HepG2 (cell line): ENCODE measurements at regions not wholly inside any gene's neighbourhood (a gene's known extent, or its start where the extent isn't known, plus 50 kb on each side); places are given as distances from the start of the nearest gene placed in this dataset.

Experiments used
- ATAC-seq: fragments of 200-7000 bp; cut with Tn5 transposase; 3 replicates; pipeline ENCODE4 v1.9.1; 2020; ENCODE audit warnings: mild to moderate bottlenecking, moderate library complexity
- BruUV-seq: library from RNA; stranded (reverse); fragments of 400-500 nt; replicated peaks from 2 replicates; lab custom pipeline; 2021; lab: Mats Ljungman, UMichigan
- CTCF ChIA-PET: fragments of 300-600 bp; formaldehyde crosslinking; extraction: SDS; loops from one replicate; lab custom pipeline; 2021; ENCODE audit warnings: low total read pairs, inconsistent platforms, low intra/inter-chr PET ratio; lab: Yijun Ruan, JAX
- POLR2A ChIA-PET: fragments of 350-600 bp; sonication (Branson Sonifier 250); formaldehyde crosslinking; loops from one replicate; lab custom pipeline; 2020; ENCODE audit warnings: antibody characterized with exemption, inconsistent platforms; lab: Yijun Ruan, JAX
- DNase-seq: peaks from one replicate; pipeline ENCODE4 v3.0.0-alpha.2; 2015; ENCODE audit warnings: low spot score
- FAIRE-seq: peaks from 3 replicates; lab custom pipeline; 2011; peaks lifted over from hg19 to GRCh38; lab: Jason Lieb, UNC
- H2AFZ ChIP-seq: one replicate; pipeline ENCODE4 v1.6.1; 2011; ENCODE audit warnings: low read length, inconsistent platforms
- H3K27ac ChIP-seq: fragments of 300-600 bp; 3 replicates; pipeline ENCODE4 v1.8.0; 2011; ENCODE audit warnings: mixed run types, mild to moderate bottlenecking, mixed read lengths, low read length, inconsistent platforms; ENCODE audit not compliant: insufficient read depth; ENCODE audit errors: extremely low read length
- H3K27me3 ChIP-seq, 2 experiments: fragments of 200-600 bp in 1 of 2; 2 replicates in 1 of 2; 3 replicates in 1 of 2; pipeline versions ENCODE4 v1.6.0 to v1.8.0; 2011; ENCODE audit warnings: low read length in 2 of 2, mild to moderate bottlenecking in 2 of 2, moderate library complexity in 2 of 2, inconsistent platforms in 1 of 2; ENCODE audit not compliant: insufficient read depth in 2 of 2, control insufficient read depth in 1 of 2
- H3K36me3 ChIP-seq, 2 experiments: fragments of 200-600 bp in 1 of 2; replicated peaks in 1 of 2; 2 replicates in 1 of 2; 3 replicates in 1 of 2; pipeline versions ENCODE4 v1.5.1 to v1.8.0; 2011; ENCODE audit warnings: low read length in 2 of 2, inconsistent platforms in 1 of 2; ENCODE audit not compliant: insufficient read depth in 2 of 2, control insufficient read depth in 1 of 2
- H3K4me1 ChIP-seq: 2 replicates; pipeline ENCODE4 v1.5.1; 2012; ENCODE audit warnings: low read length, inconsistent platforms; ENCODE audit not compliant: insufficient read depth
- H3K4me2 ChIP-seq: 2 replicates; pipeline ENCODE4 v1.6.0; 2011; ENCODE audit warnings: low read depth, low read length, inconsistent platforms
- H3K4me3 ChIP-seq, 3 experiments: fragments of 200-600 bp in 1 of 3; sonication (generic), shearing (Covaris generic) in 1 of 3; replicated peaks in 1 of 3; 2 replicates each; pipeline ENCODE4 v1.5.1; 2011 to 2016; ENCODE audit warnings: low read length in 3 of 3, inconsistent platforms in 2 of 3, low read depth in 2 of 3, mild to moderate bottlenecking in 2 of 3, control low read depth in 1 of 3, mixed read lengths in 1 of 3; ENCODE audit not compliant: insufficient read depth in 1 of 3
- H3K79me2 ChIP-seq: one replicate; pipeline ENCODE4 v1.6.1; 2011; ENCODE audit warnings: low read length, inconsistent platforms; ENCODE audit not compliant: insufficient read depth
- H3K9ac ChIP-seq: 2 replicates; pipeline ENCODE4 v1.6.0; 2011; ENCODE audit warnings: mild to moderate bottlenecking, low read depth, low read length, inconsistent platforms; ENCODE audit not compliant: insufficient read depth
- H3K9me3 ChIP-seq: 2 replicates; pipeline ENCODE4 v1.5.1; 2012; ENCODE audit warnings: mild to moderate bottlenecking, low read length
- H4K20me1 ChIP-seq: 2 replicates; pipeline ENCODE4 v1.6.0; 2011; ENCODE audit warnings: inconsistent platforms, mild to moderate bottlenecking, low read length, moderate library complexity; ENCODE audit not compliant: insufficient read depth
- CEBPG ChIP-seq: IDR thresholded peaks from 2 replicates; pipeline ENCODE4 v1.6.1; 2016
- ESRRA ChIP-seq: sonication (generic); formaldehyde crosslinking; IDR thresholded peaks from 2 replicates; pipeline ENCODE4 v1.5.1; 2020; ENCODE audit warnings: mild to moderate bottlenecking, low read depth, missing genetic modification reagents
- FLYWCH1 ChIP-seq: sonication (generic); formaldehyde crosslinking; IDR thresholded peaks from 2 replicates; pipeline ENCODE4 v1.8.1; 2023; ENCODE audit warnings: mild to moderate bottlenecking, missing genetic modification reagents
- IKZF4 ChIP-seq: sonication (generic); formaldehyde crosslinking; IDR thresholded peaks from 2 replicates; pipeline ENCODE4 v1.5.1; 2020; ENCODE audit warnings: borderline replicate concordance, mild to moderate bottlenecking, low read depth, missing genetic modification reagents; ENCODE audit errors: not compliant biosample characterization
- JUN ChIP-seq: sonication (generic); formaldehyde crosslinking; IDR thresholded peaks from 2 replicates; pipeline ENCODE4 v1.4.0; 2020; ENCODE audit warnings: mild to moderate bottlenecking, missing genetic modification reagents
- KAT8 ChIP-seq: IDR thresholded peaks from 2 replicates; pipeline ENCODE4 v1.6.1; 2016; ENCODE audit warnings: missing genetic modification reagents, missing compliant biosample characterization
- KDM3A ChIP-seq: IDR thresholded peaks from 2 replicates; pipeline ENCODE4 v1.6.1; 2018; ENCODE audit warnings: low read depth, missing compliant biosample characterization
- PCBP1 ChIP-seq: fragments of 200-400 bp; formaldehyde crosslinking; IDR thresholded peaks from 2 replicates; pipeline ENCODE4 v1.6.1; 2017; ENCODE audit warnings: mild to moderate bottlenecking, low read depth, low read length, borderline replicate concordance
- ZC3H4 ChIP-seq: sonication (generic); formaldehyde crosslinking; IDR thresholded peaks from 2 replicates; pipeline ENCODE4 v1.4.0; 2020; ENCODE audit warnings: missing genetic modification reagents, borderline replicate concordance
- ZKSCAN5 ChIP-seq: sonication (generic); formaldehyde crosslinking; IDR thresholded peaks from 2 replicates; pipeline ENCODE4 v1.5.1; 2020; ENCODE audit warnings: mild to moderate bottlenecking, missing genetic modification reagents
- ZNF383 ChIP-seq: sonication (generic); formaldehyde crosslinking; IDR thresholded peaks from 2 replicates; pipeline ENCODE4 v1.4.0; 2020; ENCODE audit warnings: missing genetic modification reagents, mild to moderate bottlenecking, borderline replicate concordance
- ZNF562 ChIP-seq: sonication (generic); formaldehyde crosslinking; IDR thresholded peaks from 2 replicates; pipeline ENCODE4 v1.8.0; 2022; ENCODE audit warnings: missing genetic modification reagents, borderline replicate concordance
- ZNF761 ChIP-seq: sonication (generic); formaldehyde crosslinking; conservative IDR thresholded peaks from 2 replicates; pipeline ENCODE4 v1.4.0; 2020; ENCODE audit warnings: mild to moderate bottlenecking, missing genetic modification reagents
- WGBS: methylation state at CpG from one replicate; pipeline ENCODE4 v1.1.6; 2017; ENCODE audit warnings: low lambda C conversion rate; 5-methylcytosine and 5-hydroxymethylcytosine counted together
- in situ Hi-C: cut with HindIII; loops from 2 replicates; pipeline ENCODE4 v1.10.0; 2017; ENCODE audit warnings: low pct_unique_long_range_greater_than_20kb; ENCODE audit not compliant: extremely low pct_ligation_motif_present
- intact Hi-C: fragments of 100-400 bp; cut with micrococcal nuclease; formaldehyde crosslinking; loops from one replicate; pipeline ENCODE4 v1.10.0; 2022; ENCODE audit not compliant: unreplicated experiment
- TF ChIP-seq, protein P1 (sequence below): IDR thresholded peaks from 2 replicates; pipeline ENCODE4 v1.6.1; 2016; ENCODE audit warnings: control low read depth
- TF ChIP-seq, protein P2 (sequence below): sonication (generic); formaldehyde crosslinking; IDR thresholded peaks from 2 replicates; pipeline ENCODE4 v1.5.1; 2020; ENCODE audit warnings: mild to moderate bottlenecking, missing genetic modification reagents, moderate library complexity
- TF ChIP-seq, protein P3 (sequence below): sonication (generic); formaldehyde crosslinking; conservative IDR thresholded peaks from 2 replicates; pipeline ENCODE4 v1.8.0; 2022; ENCODE audit warnings: low read depth, missing genetic modification reagents

DNA sequence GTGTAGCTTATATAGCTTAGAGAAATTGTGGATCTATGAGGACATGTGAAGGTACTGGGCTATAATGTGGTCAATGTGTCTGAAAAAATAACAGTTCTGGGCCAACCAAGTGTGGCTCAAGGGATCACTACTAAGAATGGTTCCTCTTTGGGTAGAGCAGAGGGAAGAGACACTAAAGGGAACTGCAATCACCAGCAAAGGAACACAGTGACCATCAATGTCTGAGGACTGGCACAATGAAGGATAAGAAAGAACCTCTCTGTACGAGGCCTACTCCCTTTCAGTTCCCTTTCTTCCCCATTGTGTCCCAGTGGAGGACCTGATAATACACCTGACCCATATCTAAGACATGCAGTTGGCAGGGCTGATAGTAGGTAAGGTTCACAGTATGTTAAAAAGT, 89.9 kb upstream of the JAK1 start (continued):
- no peak for TF ChIP-seq ZKSCAN5 (CRISPR knock-in tag)
- TF ChIP-seq, protein P1, sequence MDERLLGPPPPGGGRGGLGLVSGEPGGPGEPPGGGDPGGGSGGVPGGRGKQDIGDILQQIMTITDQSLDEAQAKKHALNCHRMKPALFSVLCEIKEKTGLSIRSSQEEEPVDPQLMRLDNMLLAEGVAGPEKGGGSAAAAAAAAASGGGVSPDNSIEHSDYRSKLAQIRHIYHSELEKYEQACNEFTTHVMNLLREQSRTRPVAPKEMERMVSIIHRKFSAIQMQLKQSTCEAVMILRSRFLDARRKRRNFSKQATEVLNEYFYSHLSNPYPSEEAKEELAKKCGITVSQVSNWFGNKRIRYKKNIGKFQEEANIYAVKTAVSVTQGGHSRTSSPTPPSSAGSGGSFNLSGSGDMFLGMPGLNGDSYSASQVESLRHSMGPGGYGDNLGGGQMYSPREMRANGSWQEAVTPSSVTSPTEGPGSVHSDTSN (CRISPR knock-in tag) = no peak
- TF ChIP-seq, all 625 proteins: peak for 0

DNA sequence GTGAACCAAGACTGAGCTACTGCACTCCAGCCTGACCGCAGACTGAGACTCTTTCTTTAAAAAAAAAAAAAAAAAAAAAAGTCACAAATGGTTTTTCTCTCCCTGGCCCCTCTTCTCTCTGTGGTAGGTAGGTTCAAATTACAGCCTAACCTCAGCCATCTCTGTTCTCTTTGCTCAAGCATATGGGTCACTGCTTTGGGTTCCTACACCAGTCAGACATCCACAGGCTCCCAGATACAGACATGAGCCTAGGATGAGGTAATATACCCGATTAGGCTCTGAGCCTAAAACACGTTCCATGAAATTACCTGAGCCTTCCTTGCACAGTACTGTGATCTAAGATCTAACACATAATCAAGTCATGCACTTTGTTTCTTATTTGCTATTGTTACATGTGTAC, 90.5 kb upstream of the JAK1 start:
- ChIA-PET CTCF (no interaction called here), POLR2A (no interaction called here)
- H3K4me3 ChIP-seq = no peak overlapping the region
- in situ Hi-C loops (no loop called here), intact Hi-C loops (no loop called here)
- H3K4me1 ChIP-seq = no peaks in the 10 kb centered on the region
- no peak for FAIRE-seq
- no peak for ATAC-seq
- TF ChIP-seq KDM3A (CRISPR knock-in tag) = no peak
- TF ChIP-seq ZNF383 (CRISPR knock-in tag) = no peak
- TF ChIP-seq ZNF562 (CRISPR knock-in tag) = no peak
- TF ChIP-seq, protein P2, sequence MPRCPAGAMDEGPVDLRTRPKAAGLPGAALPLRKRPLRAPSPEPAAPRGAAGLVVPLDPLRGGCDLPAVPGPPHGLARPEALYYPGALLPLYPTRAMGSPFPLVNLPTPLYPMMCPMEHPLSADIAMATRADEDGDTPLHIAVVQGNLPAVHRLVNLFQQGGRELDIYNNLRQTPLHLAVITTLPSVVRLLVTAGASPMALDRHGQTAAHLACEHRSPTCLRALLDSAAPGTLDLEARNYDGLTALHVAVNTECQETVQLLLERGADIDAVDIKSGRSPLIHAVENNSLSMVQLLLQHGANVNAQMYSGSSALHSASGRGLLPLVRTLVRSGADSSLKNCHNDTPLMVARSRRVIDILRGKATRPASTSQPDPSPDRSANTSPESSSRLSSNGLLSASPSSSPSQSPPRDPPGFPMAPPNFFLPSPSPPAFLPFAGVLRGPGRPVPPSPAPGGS (CRISPR knock-in tag) = no peak
- TF ChIP-seq ZC3H4 (CRISPR knock-in tag) = no peak
- no peak for TF ChIP-seq JUN
- TF ChIP-seq KAT8 (CRISPR knock-in tag) = no peak
- TF ChIP-seq PCBP1 = no peak
- TF ChIP-seq, protein P3, sequence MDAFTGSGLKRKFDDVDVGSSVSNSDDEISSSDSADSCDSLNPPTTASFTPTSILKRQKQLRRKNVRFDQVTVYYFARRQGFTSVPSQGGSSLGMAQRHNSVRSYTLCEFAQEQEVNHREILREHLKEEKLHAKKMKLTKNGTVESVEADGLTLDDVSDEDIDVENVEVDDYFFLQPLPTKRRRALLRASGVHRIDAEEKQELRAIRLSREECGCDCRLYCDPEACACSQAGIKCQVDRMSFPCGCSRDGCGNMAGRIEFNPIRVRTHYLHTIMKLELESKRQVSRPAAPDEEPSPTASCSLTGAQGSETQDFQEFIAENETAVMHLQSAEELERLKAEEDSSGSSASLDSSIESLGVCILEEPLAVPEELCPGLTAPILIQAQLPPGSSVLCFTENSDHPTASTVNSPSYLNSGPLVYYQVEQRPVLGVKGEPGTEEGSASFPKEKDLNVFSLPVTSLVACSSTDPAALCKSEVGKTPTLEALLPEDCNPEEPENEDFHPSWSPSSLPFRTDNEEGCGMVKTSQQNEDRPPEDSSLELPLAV (CRISPR knock-in tag) = no peak
- no peak for TF ChIP-seq IKZF4 (CRISPR knock-in tag)
- TF ChIP-seq ESRRA (CRISPR knock-in tag) = no peak
- no peak for TF ChIP-seq FLYWCH1 (CRISPR knock-in tag)
- no peak for TF ChIP-seq ZNF761 (CRISPR knock-in tag)
- no peak for TF ChIP-seq CEBPG (CRISPR knock-in tag)
- H2AFZ ChIP-seq = no peak overlapping the region
- no peaks in the 10 kb centered on the region for H3K79me2 ChIP-seq
- H3K9me3 ChIP-seq = no peaks in the 10 kb centered on the region
- H3K27ac ChIP-seq = no peak overlapping the region
- H3K27me3 ChIP-seq = no peaks in the 10 kb centered on the region
- no peaks in the 10 kb centered on the region for H4K20me1 ChIP-seq
- BruUV-seq = no TSS peak
- WGBS = 77% methylated on average over 3 of the region's 3 CpGs
- H3K4me2 ChIP-seq = no peak overlapping the region
- no peak for DNase-seq
- H3K9ac ChIP-seq = no peak overlapping the region
- H3K36me3 ChIP-seq = no peaks in the 10 kb centered on the region
